ENCODE measurements at regions not wholly inside any gene's neighbourhood (a gene's known extent, or its start where the extent isn't known, plus 50 kb on each side); places are given as distances from the start of the nearest gene placed in this dataset.

DNA sequence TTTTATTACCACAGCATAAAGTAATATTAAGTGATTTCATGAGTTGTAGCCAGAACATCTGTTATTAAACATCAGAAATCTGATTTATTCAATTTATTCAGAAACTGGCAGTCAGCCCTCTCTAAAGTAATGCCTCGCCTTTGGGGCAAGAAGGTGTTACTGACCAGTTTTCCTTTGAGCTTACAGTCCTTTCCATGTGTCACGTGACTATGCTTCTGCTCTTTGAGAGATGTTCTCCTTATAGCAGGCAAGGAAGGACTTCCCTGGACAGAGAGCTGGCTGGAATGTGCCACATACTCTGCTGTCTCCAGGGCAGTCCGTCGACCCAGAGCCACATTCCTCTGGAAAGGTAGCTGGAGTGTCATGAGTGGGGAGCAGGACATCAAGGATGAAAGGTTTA, 119.7 kb downstream of the RDH14 start:
- Histone ChIP-seq H3K4me2 (no peak overlapping the region), H3K36me3 (ENCODE audit: low read depth) (no peaks in the 10 kb centered on the region), H3K4me3 (no peak overlapping the region), H3K27me3 (ENCODE audit: insufficient read depth, low read depth) (no peaks in the 10 kb centered on the region), H3K9me2 (ENCODE audit: insufficient read depth) (no peaks in the 10 kb centered on the region), H4K20me1 (ENCODE audit: insufficient read depth) (no peaks in the 10 kb centered on the region), H3K4me1 (replicated peaks; ENCODE audit: insufficient read depth) (no peaks in the 10 kb centered on the region), H3K27ac (no peak overlapping the region), H3K79me2 (ENCODE audit: low read depth) (no peaks in the 10 kb centered on the region), H2AFZ (no peak overlapping the region), H3K9me3 (ENCODE audit: insufficient read depth, low read depth) (no peaks in the 10 kb centered on the region), H3F3A (ENCODE audit: insufficient read depth, low read depth) (no peaks in the 10 kb centered on the region)
- ChIA-PET POLR2A (ENCODE audit: unreplicated experiment) (no interaction called here), CTCF (interaction anchor here (0.6 kb wide), 1 partner anchor 1792 kb away, joined by 9 read pairs; no protein-coding TSS in a partner anchor)
- intact Hi-C loops (cut with micrococcal nuclease; ENCODE audit: unreplicated experiment) = no loop called here
- no TSS peak for BruUV-seq (replicated peaks)
- DNase-seq = no peak
- TF ChIP-seq, protein P1, sequence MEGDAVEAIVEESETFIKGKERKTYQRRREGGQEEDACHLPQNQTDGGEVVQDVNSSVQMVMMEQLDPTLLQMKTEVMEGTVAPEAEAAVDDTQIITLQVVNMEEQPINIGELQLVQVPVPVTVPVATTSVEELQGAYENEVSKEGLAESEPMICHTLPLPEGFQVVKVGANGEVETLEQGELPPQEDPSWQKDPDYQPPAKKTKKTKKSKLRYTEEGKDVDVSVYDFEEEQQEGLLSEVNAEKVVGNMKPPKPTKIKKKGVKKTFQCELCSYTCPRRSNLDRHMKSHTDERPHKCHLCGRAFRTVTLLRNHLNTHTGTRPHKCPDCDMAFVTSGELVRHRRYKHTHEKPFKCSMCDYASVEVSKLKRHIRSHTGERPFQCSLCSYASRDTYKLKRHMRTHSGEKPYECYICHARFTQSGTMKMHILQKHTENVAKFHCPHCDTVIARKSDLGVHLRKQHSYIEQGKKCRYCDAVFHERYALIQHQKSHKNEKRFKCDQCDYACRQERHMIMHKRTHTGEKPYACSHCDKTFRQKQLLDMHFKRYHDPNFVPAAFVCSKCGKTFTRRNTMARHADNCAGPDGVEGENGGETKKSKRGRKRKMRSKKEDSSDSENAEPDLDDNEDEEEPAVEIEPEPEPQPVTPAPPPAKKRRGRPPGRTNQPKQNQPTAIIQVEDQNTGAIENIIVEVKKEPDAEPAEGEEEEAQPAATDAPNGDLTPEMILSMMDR (conservative IDR thresholded peaks at IDR 0.05) = no peak
- TF ChIP-seq EZH2 (IDR thresholded peaks at IDR 0.05; ENCODE audit: low read depth) = no peak

DNA sequence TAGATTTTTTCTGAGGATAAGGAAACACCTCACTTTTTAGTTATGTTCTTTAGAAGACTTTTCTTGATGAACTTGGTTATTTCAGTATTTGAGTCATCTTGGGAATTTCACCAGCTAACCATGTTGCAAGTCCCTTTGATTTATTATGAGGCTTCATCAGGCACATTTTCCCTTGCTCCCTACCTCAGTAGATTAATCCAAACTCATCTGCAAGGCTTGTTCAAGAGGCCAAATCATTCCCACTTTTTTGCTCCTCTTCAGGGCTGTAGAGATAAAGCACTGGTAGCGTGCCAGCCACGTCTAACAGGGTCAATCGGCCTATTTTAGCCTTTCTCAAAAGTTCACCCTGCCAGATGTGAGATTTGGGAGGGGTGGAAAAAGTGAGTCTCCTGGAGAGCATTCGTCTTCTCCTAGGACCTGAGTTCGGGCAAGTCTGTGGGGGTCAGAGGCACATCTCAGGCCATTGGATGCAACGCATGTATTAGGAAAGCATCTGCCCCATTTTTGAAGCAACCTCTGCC, 120.3 kb downstream of the RDH14 start:
- TF ChIP-seq EZH2 (IDR thresholded peaks at IDR 0.05; ENCODE audit: low read depth) = no peak
- TF ChIP-seq, protein P1 (conservative IDR thresholded peaks at IDR 0.05) = no peak
- intact Hi-C loops (cut with micrococcal nuclease; ENCODE audit: unreplicated experiment) = no loop called here
- Histone ChIP-seq H3K79me2 (ENCODE audit: low read depth) (no peaks in the 10 kb centered on the region), H3K9me3 (ENCODE audit: insufficient read depth, low read depth) (no peaks in the 10 kb centered on the region), H3K4me3 (no peak overlapping the region), H3K4me2 (no peak overlapping the region), H3K36me3 (ENCODE audit: low read depth) (no peaks in the 10 kb centered on the region), H2AFZ (no peak overlapping the region), H3F3A (ENCODE audit: insufficient read depth, low read depth) (no peaks in the 10 kb centered on the region), H3K9me2 (ENCODE audit: insufficient read depth) (no peaks in the 10 kb centered on the region), H3K27ac (no peak overlapping the region), H4K20me1 (ENCODE audit: insufficient read depth) (no peaks in the 10 kb centered on the region), H3K4me1 (replicated peaks; ENCODE audit: insufficient read depth) (no peaks in the 10 kb centered on the region), H3K27me3 (ENCODE audit: insufficient read depth, low read depth) (no peaks in the 10 kb centered on the region)
- DNase-seq = no peak
- ChIA-PET POLR2A (ENCODE audit: unreplicated experiment) (no interaction called here), CTCF (interaction anchor here (0.6 kb wide), 1 partner anchor 1792 kb away, joined by 9 read pairs; no protein-coding TSS in a partner anchor)
- no TSS peak for BruUV-seq (replicated peaks)

GRCh38 chr2:18439716-18440115, 120.7 kb downstream of the RDH14 start:
- ChIA-PET CTCF (no interaction called here), POLR2A (ENCODE audit: unreplicated experiment) (no interaction called here)
- Histone ChIP-seq H3K4me1 (replicated peaks; ENCODE audit: insufficient read depth) (no peaks in the 10 kb centered on the region), H2AFZ (no peak overlapping the region), H3K27me3 (ENCODE audit: insufficient read depth, low read depth) (no peaks in the 10 kb centered on the region), H3K9me2 (ENCODE audit: insufficient read depth) (no peaks in the 10 kb centered on the region), H3K79me2 (ENCODE audit: low read depth) (no peaks in the 10 kb centered on the region), H4K20me1 (ENCODE audit: insufficient read depth) (no peaks in the 10 kb centered on the region), H3K27ac (no peak overlapping the region), H3F3A (ENCODE audit: insufficient read depth, low read depth) (no peaks in the 10 kb centered on the region; the same call in 1 of the 2 replicates), H3K36me3 (ENCODE audit: low read depth) (no peaks in the 10 kb centered on the region), H3K4me3 (no peak overlapping the region), H3K9me3 (ENCODE audit: insufficient read depth, low read depth) (no peaks in the 10 kb centered on the region), H3K4me2 (no peak overlapping the region)
- intact Hi-C loops (cut with micrococcal nuclease; ENCODE audit: unreplicated experiment) = loop anchor here (5.0 to 10.0 kb wide), 3 partner anchors 305 to 1228 kb away; no protein-coding TSS in a partner anchor
- no peak for TF ChIP-seq EZH2 (IDR thresholded peaks at IDR 0.05; ENCODE audit: low read depth)
- TF ChIP-seq, protein P1 (conservative IDR thresholded peaks at IDR 0.05) = no peak
- no peak for DNase-seq
- no TSS peak for BruUV-seq (replicated peaks)

Data from PC-9 (cell line).